D721Med (cell line): ENCODE measurements at regions not wholly inside any gene's neighbourhood (a gene's known extent, or its start where the extent isn't known, plus 50 kb on each side); places are given as distances from the start of the nearest gene placed in this dataset.
"Not testable (repeated sequence)": the region's sequence is repeated elsewhere in the genome, so short reads cannot be mapped to it uniquely, and the experiment has no call there.

ENCODE experiments used
- DNase-seq: peaks from one replicate; pipeline ENCODE4 v3.0.0; 2011; ENCODE audit warnings: low spot score; ENCODE audit not compliant: insufficient read length
- FAIRE-seq: peaks from 2 replicates; lab custom pipeline; 2011; peaks lifted over from hg19 to GRCh38; lab: Jason Lieb, UNC
- TF ChIP-seq, protein P1 (sequence below): IDR thresholded peaks from 2 replicates; pipeline ENCODE4 v1.5.1; 2012; ENCODE audit warnings: mild to moderate bottlenecking, control low read depth; ENCODE audit not compliant: insufficient read depth; ENCODE audit errors: missing control alignments

DNA sequence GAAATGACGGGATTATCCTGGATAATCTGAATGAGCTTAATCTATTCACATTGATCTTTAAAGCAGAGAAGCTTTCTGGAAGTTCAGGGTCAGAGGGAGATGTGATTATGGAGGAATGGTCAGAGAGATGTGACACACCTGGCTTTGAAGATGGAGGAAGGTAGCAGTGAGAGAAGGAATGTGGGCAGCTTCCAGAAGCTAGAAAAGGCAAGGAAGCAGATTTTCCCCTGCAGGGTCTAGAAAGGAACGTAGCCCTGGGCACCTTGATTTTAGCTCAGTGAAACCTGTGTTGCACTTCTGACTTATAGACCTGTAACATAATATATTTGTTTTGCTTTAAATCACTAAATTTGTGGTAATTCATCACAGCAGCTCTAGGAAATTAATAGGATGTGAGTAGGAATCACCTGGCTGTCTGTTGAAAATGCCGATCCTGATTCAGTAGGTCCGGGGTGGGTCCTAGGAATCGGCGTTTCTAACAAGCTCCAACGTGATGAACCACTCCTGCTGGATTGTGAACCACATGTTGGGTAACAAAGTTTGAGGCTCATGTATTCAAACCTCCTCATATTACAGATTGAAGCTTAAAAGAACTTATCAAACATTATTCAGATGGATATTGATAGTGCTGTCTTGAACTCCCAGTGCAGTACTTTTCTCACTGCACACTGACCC, 157.0 kb downstream of the GJA1 start:
- FAIRE-seq (no peak), DNase-seq (no peak)
- TF ChIP-seq, protein P1, sequence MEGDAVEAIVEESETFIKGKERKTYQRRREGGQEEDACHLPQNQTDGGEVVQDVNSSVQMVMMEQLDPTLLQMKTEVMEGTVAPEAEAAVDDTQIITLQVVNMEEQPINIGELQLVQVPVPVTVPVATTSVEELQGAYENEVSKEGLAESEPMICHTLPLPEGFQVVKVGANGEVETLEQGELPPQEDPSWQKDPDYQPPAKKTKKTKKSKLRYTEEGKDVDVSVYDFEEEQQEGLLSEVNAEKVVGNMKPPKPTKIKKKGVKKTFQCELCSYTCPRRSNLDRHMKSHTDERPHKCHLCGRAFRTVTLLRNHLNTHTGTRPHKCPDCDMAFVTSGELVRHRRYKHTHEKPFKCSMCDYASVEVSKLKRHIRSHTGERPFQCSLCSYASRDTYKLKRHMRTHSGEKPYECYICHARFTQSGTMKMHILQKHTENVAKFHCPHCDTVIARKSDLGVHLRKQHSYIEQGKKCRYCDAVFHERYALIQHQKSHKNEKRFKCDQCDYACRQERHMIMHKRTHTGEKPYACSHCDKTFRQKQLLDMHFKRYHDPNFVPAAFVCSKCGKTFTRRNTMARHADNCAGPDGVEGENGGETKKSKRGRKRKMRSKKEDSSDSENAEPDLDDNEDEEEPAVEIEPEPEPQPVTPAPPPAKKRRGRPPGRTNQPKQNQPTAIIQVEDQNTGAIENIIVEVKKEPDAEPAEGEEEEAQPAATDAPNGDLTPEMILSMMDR: no peak

DNA sequence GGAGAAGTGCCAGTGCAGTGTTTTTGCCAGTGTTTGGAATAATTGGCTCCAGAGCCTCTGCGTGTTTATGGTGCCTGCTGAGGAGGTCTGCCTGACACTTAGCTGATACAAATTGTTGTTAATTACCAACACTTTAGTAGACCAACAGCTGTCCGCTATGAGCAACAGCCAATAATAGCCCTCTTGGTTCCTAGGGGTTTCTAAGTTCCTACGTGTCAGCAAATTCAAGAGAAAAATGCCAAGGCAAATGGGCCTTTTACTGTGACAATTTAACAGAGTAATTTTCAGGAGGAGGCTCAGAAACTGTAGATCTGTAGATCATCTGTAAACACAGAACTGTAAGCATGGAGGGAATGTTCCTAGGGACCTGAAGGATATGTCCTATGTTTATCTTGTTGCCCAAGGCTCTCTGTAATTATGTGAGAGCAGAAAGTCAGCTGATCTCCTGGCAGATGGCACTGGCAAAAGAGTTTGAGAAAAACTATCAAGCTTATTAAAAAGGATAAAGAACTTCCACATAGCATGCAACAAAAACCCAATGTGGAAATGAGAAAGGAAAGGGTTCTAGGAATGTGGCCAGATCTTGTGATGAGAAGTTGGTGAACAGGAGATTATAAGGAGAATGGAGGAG, 157.7 kb downstream of the GJA1 start:
- FAIRE-seq (no peak), DNase-seq (no peak)
- TF ChIP-seq, protein P1: no peak

DNA sequence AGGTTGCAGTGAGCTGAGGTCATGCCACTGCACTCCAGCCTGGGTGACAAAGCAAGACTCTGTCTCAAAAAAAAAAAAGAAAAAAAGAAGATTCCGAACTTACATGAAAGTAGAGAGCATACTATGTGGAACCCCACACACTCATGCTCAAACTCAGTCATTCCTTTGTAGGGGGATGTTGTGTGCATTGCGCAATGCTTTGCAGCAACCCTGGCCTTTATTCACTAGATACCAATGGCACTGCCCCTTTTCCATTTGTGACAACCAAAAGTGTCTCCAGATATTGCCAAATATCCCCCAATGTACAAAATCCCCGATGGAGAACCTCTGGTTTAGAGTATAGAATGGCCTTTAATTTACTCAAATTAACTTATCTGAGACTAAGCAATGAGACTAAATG, 158.6 kb downstream of the GJA1 start:
- TF ChIP-seq, protein P1: no peak
- FAIRE-seq: no peak
- no peak for DNase-seq

DNA sequence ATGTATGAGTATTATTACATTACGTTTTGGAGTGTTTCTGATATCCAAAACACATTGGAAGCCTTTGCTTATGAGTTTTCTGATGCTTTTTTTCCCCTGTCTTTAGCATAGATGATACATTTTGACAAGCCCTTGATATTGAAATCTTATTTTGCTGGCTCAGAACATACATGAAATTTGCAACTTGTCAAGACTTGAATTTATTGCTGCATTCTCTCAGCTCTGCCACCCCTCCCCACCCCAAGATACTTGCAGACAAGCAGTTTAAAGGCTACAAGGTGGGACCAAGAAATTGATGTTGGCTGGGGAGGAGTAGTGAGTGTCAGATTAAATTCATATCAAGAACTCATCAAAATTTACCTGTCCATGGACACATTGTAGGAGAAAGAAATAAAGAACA, 160.2 kb downstream of the GJA1 start:
- FAIRE-seq: no peak
- no peak for DNase-seq
- TF ChIP-seq, protein P1: no peak

DNA sequence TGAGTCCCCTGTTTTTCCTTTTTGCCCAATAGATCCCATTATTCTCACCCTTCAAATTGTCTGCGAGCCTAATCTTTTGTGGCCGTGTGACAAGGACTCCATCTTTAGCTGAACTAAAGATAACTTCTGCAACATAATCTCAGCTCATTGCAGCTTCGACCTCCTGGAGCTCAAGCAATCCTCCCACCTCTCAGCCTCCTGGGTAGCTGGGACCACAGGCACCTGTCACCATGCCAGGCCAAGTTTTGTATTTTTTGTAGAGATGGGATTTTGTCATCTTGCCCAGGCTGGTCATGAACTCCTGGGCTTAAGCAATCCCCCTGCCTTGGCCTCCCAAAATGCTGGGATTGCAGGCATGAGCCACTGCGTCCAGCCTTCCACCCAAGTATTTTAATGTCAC, 161.0 kb downstream of the GJA1 start:
- FAIRE-seq: no peak
- no peak for DNase-seq
- TF ChIP-seq, protein P1: no peak

DNA sequence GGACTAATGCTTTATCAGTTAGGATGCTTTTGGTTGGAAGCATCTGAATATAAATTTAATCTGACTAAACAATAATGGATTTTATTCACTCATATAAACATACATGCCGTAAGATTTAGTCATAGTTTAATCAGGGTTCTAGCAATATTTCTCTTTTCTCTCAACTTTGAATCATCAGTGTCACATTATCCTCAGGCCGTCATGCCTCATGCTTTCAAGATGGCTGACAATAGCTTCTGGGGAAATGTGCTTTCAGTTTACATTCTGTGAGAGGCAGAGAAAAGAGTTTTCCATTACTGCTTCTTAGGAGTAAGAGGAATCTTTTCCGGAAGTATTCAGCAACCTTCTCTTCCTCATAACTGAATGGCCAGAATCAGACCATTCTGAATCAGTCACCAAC, 162.2 kb downstream of the GJA1 start:
- TF ChIP-seq, protein P1: no peak
- FAIRE-seq: no peak
- no peak for DNase-seq

DNA sequence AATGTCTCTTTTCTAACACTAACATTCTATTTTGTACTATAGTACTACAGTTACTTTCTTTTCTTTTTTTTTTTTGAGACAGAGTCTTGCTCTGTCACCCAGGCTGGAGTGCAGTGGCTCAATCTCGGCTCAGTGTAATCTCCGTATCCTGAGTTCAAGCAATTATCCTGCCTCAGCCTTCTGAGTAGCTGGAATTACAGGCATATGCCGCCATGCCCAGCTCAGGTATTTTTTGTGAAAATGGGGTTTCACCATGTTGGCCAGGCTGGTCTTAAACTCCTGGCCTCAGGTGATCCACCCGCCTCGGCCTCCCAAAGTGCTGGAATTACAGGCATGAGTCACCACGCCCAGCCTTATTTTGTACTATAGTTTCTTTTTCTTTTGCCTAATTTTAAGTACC, 163.9 kb downstream of the GJA1 start:
- FAIRE-seq, DNase-seq: not testable (repeated sequence)
